Omental fat pad (tissue), 3 donors: ENCODE measurements at regions not wholly inside any gene's neighbourhood (a gene's known extent, or its start where the extent isn't known, plus 50 kb on each side); places are given as distances from the start of the nearest gene placed in this dataset.

Experiments used
- ATAC-seq: fragments of 150-250 bp; one replicate; pipeline ENCODE4 v1.9.1; 2016; ENCODE audit warnings: mild to moderate bottlenecking, moderate library complexity; ENCODE audit not compliant: low FRiP score
- DNase-seq: peaks from one replicate; pipeline ENCODE4 v3.0.0-alpha.2; 2019; ENCODE audit warnings: low spot score
- TF ChIP-seq, protein P1 (sequence below), 3 donors: fragments of 450-650 bp; IDR thresholded peaks; one replicate each; pipeline ENCODE4 v1.5.1; 2016 to 2017; ENCODE audit warnings: antibody characterized with exemption in 3 of 3, mild to moderate bottlenecking in 3 of 3, moderate library complexity in 2 of 3

DNA sequence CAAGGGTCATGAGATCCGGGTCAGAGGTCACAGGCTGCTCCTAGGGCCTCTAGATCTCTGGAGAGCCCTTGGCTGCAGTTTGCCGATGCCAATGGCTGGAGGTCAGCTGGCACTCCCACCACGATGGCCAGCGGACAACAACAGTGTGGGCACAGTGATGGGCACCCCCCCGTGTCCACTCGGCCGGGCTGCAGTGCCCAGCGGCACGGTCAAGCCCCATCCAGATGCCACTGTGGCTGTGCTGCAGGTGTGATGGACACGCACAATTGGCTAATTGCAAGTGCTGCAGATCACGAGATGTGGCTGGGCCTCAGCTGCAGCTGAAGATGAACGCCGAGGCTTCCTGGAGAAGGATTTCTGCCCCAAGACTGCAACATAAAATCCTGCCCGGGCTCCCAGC lies 80.7 kb downstream of the PDGFA start:
- TF ChIP-seq, protein P1, sequence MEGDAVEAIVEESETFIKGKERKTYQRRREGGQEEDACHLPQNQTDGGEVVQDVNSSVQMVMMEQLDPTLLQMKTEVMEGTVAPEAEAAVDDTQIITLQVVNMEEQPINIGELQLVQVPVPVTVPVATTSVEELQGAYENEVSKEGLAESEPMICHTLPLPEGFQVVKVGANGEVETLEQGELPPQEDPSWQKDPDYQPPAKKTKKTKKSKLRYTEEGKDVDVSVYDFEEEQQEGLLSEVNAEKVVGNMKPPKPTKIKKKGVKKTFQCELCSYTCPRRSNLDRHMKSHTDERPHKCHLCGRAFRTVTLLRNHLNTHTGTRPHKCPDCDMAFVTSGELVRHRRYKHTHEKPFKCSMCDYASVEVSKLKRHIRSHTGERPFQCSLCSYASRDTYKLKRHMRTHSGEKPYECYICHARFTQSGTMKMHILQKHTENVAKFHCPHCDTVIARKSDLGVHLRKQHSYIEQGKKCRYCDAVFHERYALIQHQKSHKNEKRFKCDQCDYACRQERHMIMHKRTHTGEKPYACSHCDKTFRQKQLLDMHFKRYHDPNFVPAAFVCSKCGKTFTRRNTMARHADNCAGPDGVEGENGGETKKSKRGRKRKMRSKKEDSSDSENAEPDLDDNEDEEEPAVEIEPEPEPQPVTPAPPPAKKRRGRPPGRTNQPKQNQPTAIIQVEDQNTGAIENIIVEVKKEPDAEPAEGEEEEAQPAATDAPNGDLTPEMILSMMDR (IDR thresholded peaks at IDR 0.05) = no peak
- ATAC-seq (no peak), DNase-seq (no peak)

- no peak for ATAC-seq
- no peak for DNase-seq
- TF ChIP-seq, protein P1 (IDR thresholded peaks at IDR 0.05) = no peak
Measured at GRCh38 chr7:440059-440749, 79.4 kb downstream of the PDGFA start.

DNA sequence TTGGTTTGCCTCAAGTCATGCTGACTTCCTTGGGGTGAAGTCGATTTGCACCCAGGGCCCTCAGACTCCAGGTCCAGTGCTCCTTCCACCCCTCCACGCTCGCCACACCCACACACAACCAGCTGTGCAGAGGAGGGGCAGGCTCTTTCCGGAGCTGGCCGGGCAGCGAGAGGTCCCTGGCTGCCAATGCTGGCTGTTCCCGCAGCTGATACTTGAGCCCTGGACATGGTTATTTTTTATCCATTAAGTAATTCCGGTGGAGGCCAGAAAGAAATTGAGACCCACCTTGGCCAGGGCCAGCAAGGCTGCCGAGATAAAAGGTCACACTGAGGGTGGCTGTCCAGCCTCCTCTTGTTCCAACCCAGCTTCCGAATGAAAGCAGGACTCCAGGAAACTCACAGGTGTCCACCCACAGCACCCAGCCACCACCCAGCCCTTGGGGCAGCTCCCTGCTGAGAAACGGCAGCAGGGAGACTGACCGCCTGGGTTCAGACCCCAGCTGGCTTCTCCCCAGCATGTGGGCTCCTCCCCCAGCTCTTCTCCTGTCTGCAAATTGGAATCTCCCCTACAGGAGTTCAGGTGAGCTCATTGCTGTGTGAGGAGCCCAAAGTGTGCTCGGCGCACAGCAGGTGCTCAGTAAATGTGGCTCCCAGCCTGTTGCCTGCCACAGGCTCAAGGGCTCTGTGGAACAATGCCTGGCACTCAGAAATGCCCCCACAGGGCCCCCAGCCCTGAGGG lies 77.8 kb downstream of the PDGFA start:
- ATAC-seq = no peak
- TF ChIP-seq, protein P1 (IDR thresholded peaks at IDR 0.05) = no peak
- DNase-seq = no peak

DNA sequence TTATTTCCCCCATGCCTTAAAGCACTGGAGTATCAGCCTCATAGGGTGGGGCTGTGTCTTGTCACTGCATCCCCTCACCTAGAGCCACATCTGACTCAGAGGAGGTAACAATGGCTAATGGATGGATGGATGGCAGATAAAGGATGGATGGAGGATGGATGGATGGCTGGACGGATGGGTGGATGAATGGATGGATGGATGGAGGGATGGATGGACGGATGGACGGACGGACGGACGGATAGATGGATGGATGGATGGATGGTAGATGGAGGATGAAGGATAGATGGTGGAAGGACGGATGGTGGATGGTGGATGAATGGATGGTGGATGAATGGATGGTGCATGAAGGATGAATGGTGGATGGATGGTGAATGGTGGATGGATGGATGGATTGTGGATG lies 77.2 kb downstream of the PDGFA start:
- ATAC-seq (no peak), DNase-seq (no peak)
- TF ChIP-seq, protein P1 (IDR thresholded peaks at IDR 0.05) = no peak

- ATAC-seq (no peak), DNase-seq (no peak)
- TF ChIP-seq, protein P1 (IDR thresholded peaks at IDR 0.05) = no peak
Measured at GRCh38 chr7:443279-443833, 76.3 kb downstream of the PDGFA start.

DNA sequence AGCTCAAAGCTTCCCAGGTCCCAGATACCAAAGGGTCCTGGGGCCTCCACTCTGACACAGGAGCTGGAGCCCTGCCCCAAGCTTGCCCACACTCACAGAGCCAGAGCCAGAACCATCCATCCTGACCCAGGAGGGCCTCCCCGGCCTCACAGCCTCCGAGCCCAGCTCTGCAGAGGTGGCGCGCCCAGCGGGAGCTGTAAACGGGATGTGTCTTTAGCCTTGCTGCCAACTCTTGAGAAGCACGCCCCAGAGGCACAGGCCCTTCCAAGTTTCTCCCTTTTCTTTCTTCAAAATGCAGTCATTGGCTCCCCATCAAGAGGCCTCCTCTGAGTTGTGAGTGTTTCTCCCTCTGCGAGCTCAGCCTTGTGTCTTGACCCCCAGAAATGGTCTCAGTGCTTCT lies 75.0 kb downstream of the PDGFA start:
- DNase-seq (no peak), ATAC-seq (peak; percentile 8)

More for the DNA sequence above, 75.0 kb downstream of the PDGFA start:
- TF ChIP-seq, protein P1 (IDR thresholded peaks at IDR 0.05) = no peak
